ENCODE measurements at regions not wholly inside any gene's neighbourhood (a gene's known extent, or its start where the extent isn't known, plus 50 kb on each side); places are given as distances from the start of the nearest gene placed in this dataset.

GRCh38 chr13:76820759-76821158, 65.4 kb downstream of the KCTD12 start:
- TF ChIP-seq, protein P1, sequence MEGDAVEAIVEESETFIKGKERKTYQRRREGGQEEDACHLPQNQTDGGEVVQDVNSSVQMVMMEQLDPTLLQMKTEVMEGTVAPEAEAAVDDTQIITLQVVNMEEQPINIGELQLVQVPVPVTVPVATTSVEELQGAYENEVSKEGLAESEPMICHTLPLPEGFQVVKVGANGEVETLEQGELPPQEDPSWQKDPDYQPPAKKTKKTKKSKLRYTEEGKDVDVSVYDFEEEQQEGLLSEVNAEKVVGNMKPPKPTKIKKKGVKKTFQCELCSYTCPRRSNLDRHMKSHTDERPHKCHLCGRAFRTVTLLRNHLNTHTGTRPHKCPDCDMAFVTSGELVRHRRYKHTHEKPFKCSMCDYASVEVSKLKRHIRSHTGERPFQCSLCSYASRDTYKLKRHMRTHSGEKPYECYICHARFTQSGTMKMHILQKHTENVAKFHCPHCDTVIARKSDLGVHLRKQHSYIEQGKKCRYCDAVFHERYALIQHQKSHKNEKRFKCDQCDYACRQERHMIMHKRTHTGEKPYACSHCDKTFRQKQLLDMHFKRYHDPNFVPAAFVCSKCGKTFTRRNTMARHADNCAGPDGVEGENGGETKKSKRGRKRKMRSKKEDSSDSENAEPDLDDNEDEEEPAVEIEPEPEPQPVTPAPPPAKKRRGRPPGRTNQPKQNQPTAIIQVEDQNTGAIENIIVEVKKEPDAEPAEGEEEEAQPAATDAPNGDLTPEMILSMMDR (conservative IDR thresholded peaks at IDR 0.05 in 1 of 2, IDR thresholded peaks at IDR 0.05 in 1 of 2; ENCODE audit: low read depth in 1 of 2, low read length in 2 of 2), result peak; percentile 21 to 44
- TF ChIP-seq EZH2 (IDR thresholded peaks at IDR 0.05; ENCODE audit: low read length, missing control alignments), result no peak

Measured in fibroblast of lung (primary cell).